Stimulated activated memory B cell treated with anti-CD40 and anti-IgM and Interleukin-4, amounts not matched to agents 10 μg/mL and 1 μg/mL and 100 μg/mL, for 72 hours (primary cell): ENCODE measurements at regions not wholly inside any gene's neighbourhood (a gene's known extent, or its start where the extent isn't known, plus 50 kb on each side); places are given as distances from the start of the nearest gene placed in this dataset.

Source experiments
- ATAC-seq: fragments of 150-1000 bp; cut with Tn5 transposase; 2 replicates; pipeline ENCODE4 v1.10.0; 2021
- H3K27ac Mint-ChIP-seq: one replicate; pipeline ENCODE4 v1.8.0; 2022; ENCODE audit warnings: mild to moderate bottlenecking, mixed read lengths
- H3K27me3 Mint-ChIP-seq: one replicate; pipeline ENCODE4 v1.8.0; 2022; ENCODE audit warnings: mixed read lengths
- H3K36me3 Mint-ChIP-seq: one replicate; pipeline ENCODE4 v1.8.0; 2022; ENCODE audit warnings: mixed read lengths
- H3K4me1 Mint-ChIP-seq: one replicate; pipeline ENCODE4 v1.8.0; 2022; ENCODE audit warnings: mixed read lengths
- H3K4me3 Mint-ChIP-seq: one replicate; pipeline ENCODE4 v1.8.0; 2022; ENCODE audit warnings: mild to moderate bottlenecking, moderate library complexity, mixed read lengths
- H3K9me3 Mint-ChIP-seq: one replicate; pipeline ENCODE4 v1.8.0; 2022; ENCODE audit warnings: mixed read lengths

- Mint-ChIP-seq H3K36me3 (no peaks in the 10 kb centered on the region), H3K27me3 (no peaks in the 10 kb centered on the region), H3K27ac (no peak overlapping the region), H3K4me3 (no peak overlapping the region), H3K9me3 (no peaks in the 10 kb centered on the region), H3K4me1 (no peaks in the 10 kb centered on the region)
- ATAC-seq = no peak
These were observed 920.7 kb upstream of the NR2F2 start for GRCh38 chr15:95409626-95410310.

DNA sequence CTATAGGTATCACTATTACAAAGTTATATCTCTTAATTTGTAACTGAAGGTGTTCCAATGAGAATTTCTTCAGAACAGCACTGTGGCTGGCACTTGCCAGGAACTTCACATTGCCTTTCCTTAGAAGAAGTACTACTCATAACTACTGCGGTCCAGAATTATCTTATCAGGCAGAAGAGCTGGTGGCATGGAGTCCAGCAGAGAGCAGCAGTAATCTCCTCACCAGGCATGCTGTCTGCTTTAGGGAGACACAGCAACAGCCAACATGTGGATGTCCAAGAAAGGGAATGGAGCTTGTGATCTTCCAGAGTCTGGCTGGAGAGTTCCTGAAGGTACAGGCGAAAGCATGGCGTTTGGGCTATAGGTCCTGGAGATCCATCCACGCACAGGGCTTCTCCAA, 919.7 kb upstream of the NR2F2 start:
- Mint-ChIP-seq H3K36me3 (no peaks in the 10 kb centered on the region), H3K27me3 (no peaks in the 10 kb centered on the region), H3K4me1 (no peaks in the 10 kb centered on the region), H3K27ac (no peak overlapping the region), H3K4me3 (no peak overlapping the region), H3K9me3 (no peaks in the 10 kb centered on the region)
- no peak for ATAC-seq

DNA sequence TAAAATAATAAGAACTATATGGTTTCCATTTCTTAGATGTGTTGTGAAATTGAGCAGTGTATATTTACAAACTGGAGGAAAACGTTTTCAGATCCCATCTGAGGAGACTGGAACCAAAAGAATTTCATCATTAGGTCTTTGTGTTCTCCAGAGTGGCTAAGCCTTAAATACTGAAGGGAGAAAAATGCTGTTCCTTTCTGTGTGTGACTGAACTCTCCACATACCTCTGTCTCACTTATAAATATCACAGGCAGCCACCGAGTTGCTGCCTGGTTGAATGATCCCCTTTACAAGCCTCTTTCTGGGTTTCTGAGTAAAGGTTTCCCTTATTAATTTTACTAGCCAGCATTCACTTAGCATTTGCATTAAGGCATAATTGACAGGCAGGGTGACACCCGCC, 913.9 kb upstream of the NR2F2 start:
- no peak overlapping the region for H3K27ac Mint-ChIP-seq
- H3K36me3 Mint-ChIP-seq = no peaks in the 10 kb centered on the region
- H3K9me3 Mint-ChIP-seq = peaks cover 4% of the 10 kb centered on the region
- no peak for ATAC-seq
- no peaks in the 10 kb centered on the region for H3K4me1 Mint-ChIP-seq
- no peak overlapping the region for H3K4me3 Mint-ChIP-seq
- H3K27me3 Mint-ChIP-seq = no peaks in the 10 kb centered on the region

DNA sequence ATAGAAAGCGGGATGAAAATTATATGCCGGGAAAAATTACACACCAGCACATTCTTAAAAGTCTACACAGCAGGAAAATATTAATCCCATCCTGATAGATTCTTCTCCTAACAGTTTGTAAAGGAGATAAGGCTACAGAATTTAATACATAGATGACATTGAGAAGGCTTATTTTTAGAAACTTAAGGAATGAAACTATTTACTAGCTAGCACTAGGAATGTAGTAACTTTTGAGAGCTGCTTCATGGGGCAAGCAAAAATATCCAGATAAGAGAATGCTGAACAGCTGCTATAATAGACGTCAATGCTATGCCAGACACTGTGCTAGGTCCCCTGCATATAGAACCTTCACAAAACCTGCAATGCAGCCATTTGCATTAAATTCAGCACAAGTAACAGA, 912.7 kb upstream of the NR2F2 start:
- Mint-ChIP-seq H3K9me3 (peaks cover 4% of the 10 kb centered on the region), H3K36me3 (no peaks in the 10 kb centered on the region), H3K27me3 (no peaks in the 10 kb centered on the region), H3K27ac (no peak overlapping the region), H3K4me1 (no peaks in the 10 kb centered on the region), H3K4me3 (no peak overlapping the region)
- no peak for ATAC-seq

DNA sequence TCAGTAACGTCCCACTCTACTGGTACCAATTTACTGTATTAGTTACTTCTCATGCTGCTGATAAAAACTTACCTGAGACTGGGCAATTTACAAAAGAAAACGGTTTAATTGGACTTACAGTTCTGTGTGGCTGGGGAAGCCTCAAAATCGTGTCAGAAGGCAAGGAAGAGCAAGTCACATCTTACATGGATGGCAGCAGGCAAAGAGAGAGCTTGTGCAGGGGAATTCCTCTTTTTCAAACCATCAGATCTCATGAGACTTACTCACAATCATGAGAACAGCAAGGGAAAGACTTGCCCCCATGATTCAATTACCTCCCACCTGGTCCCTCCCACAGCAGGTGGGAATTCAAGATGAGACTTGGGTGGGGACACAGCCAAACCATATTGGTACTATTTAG, 908.2 kb upstream of the NR2F2 start:
- H3K27me3 Mint-ChIP-seq = no peaks in the 10 kb centered on the region
- no peak overlapping the region for H3K27ac Mint-ChIP-seq
- H3K9me3 Mint-ChIP-seq = peaks cover 11% of the 10 kb centered on the region
- no peak overlapping the region for H3K4me3 Mint-ChIP-seq
- no peak for ATAC-seq
- H3K4me1 Mint-ChIP-seq = no peaks in the 10 kb centered on the region
- no peaks in the 10 kb centered on the region for H3K36me3 Mint-ChIP-seq

GRCh38 chr15:95425859-95426258, 904.6 kb upstream of the NR2F2 start:
- no peak overlapping the region for H3K27ac Mint-ChIP-seq
- no peaks in the 10 kb centered on the region for H3K4me1 Mint-ChIP-seq
- no peaks in the 10 kb centered on the region for H3K27me3 Mint-ChIP-seq
- H3K36me3 Mint-ChIP-seq = no peaks in the 10 kb centered on the region
- no peak for ATAC-seq
- no peak overlapping the region for H3K4me3 Mint-ChIP-seq
- peaks cover 12% of the 10 kb centered on the region for H3K9me3 Mint-ChIP-seq

- ATAC-seq = no peak
- Mint-ChIP-seq H3K9me3 (peaks cover 8% of the 10 kb centered on the region), H3K4me1 (no peaks in the 10 kb centered on the region), H3K27me3 (no peaks in the 10 kb centered on the region), H3K27ac (no peak overlapping the region), H3K36me3 (no peaks in the 10 kb centered on the region), H3K4me3 (no peak overlapping the region)
These were observed 901.2 kb upstream of the NR2F2 start for GRCh38 chr15:95429345-95429744.

- Mint-ChIP-seq H3K36me3 (no peaks in the 10 kb centered on the region), H3K4me1 (no peaks in the 10 kb centered on the region), H3K27me3 (no peaks in the 10 kb centered on the region), H3K27ac (no peak overlapping the region), H3K9me3 (peaks cover 9% of the 10 kb centered on the region), H3K4me3 (no peak overlapping the region)
- no peak for ATAC-seq
These were observed 899.0 kb upstream of the NR2F2 start for GRCh38 chr15:95431518-95431917.

GRCh38 chr15:95432878-95433405, 897.6 kb upstream of the NR2F2 start:
- H3K4me1 Mint-ChIP-seq = no peaks in the 10 kb centered on the region
- H3K27me3 Mint-ChIP-seq = no peaks in the 10 kb centered on the region
- no peak overlapping the region for H3K4me3 Mint-ChIP-seq
- no peak for ATAC-seq
- H3K36me3 Mint-ChIP-seq = no peaks in the 10 kb centered on the region
- H3K27ac Mint-ChIP-seq = no peak overlapping the region
- peaks cover 6% of the 10 kb centered on the region for H3K9me3 Mint-ChIP-seq

DNA sequence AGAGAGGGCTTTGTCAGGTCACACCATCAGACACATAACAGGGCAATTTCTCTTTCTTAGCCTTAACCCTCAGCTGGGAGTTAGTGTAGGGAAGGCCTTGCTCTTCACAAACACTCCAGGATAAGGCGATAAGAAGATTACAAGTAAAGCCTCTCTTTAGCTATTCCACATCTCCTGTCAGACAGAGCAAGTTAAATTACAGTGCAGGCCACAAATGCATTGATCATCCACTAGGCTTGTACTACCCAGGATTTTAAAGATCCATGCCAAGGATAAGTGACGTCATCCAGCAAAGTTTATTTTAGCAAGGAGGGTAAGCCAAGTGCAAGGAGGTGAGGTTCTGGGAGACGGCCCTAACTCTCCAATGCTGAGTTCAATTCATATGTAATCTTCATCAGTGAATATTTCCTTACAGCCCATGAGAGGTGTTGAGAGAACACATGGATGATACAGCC, 890.6 kb upstream of the NR2F2 start:
- Mint-ChIP-seq H3K27me3 (no peaks in the 10 kb centered on the region), H3K36me3 (no peaks in the 10 kb centered on the region), H3K4me3 (no peak overlapping the region), H3K9me3 (peaks cover 6% of the 10 kb centered on the region), H3K27ac (no peak overlapping the region), H3K4me1 (no peaks in the 10 kb centered on the region)
- ATAC-seq = no peak

- Mint-ChIP-seq H3K27ac (no peak overlapping the region), H3K4me1 (no peaks in the 10 kb centered on the region), H3K27me3 (no peaks in the 10 kb centered on the region), H3K36me3 (no peaks in the 10 kb centered on the region), H3K9me3 (peaks cover 6% of the 10 kb centered on the region), H3K4me3 (no peak overlapping the region)
- ATAC-seq = no peak
These were observed 889.8 kb upstream of the NR2F2 start for GRCh38 chr15:95440712-95441111.

GRCh38 chr15:95442107-95442719, 888.3 kb upstream of the NR2F2 start:
- no peak for ATAC-seq
- Mint-ChIP-seq H3K27me3 (no peaks in the 10 kb centered on the region), H3K36me3 (no peaks in the 10 kb centered on the region), H3K9me3 (peaks cover 7% of the 10 kb centered on the region), H3K27ac (no peak overlapping the region), H3K4me1 (no peaks in the 10 kb centered on the region), H3K4me3 (no peak overlapping the region)

DNA sequence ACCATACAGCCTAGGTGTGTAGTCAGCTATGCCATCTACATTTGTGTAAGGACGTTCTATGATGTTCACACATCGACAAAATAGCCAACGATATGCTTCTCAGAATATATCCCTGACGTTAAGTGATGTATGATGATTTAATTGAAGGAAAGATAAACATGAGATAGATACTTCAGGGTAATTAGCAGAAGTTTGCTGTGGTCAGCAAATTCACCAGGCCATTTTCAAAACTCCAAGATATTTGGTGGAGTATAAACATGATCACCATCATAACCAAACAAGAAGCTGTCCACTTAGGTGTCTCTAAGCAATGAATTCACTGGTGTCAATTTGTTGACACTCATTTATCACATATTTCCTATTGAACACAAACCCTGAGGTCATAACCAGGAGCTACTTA, 885.6 kb upstream of the NR2F2 start:
- peaks cover 2% of the 10 kb centered on the region for H3K9me3 Mint-ChIP-seq
- no peak overlapping the region for H3K27ac Mint-ChIP-seq
- no peaks in the 10 kb centered on the region for H3K36me3 Mint-ChIP-seq
- no peak for ATAC-seq
- H3K4me3 Mint-ChIP-seq = no peak overlapping the region
- H3K4me1 Mint-ChIP-seq = no peaks in the 10 kb centered on the region
- no peaks in the 10 kb centered on the region for H3K27me3 Mint-ChIP-seq

- H3K36me3 Mint-ChIP-seq = no peaks in the 10 kb centered on the region
- H3K27me3 Mint-ChIP-seq = no peaks in the 10 kb centered on the region
- H3K4me1 Mint-ChIP-seq = no peaks in the 10 kb centered on the region
- no peak overlapping the region for H3K27ac Mint-ChIP-seq
- peaks cover 2% of the 10 kb centered on the region for H3K9me3 Mint-ChIP-seq
- ATAC-seq = no peak
- no peak overlapping the region for H3K4me3 Mint-ChIP-seq
These were observed 883.6 kb upstream of the NR2F2 start for GRCh38 chr15:95446854-95447253.

GRCh38 chr15:95447486-95447885, 883.0 kb upstream of the NR2F2 start:
- no peak overlapping the region for H3K27ac Mint-ChIP-seq
- no peak for ATAC-seq
- H3K4me1 Mint-ChIP-seq = no peaks in the 10 kb centered on the region
- no peak overlapping the region for H3K4me3 Mint-ChIP-seq
- H3K27me3 Mint-ChIP-seq = no peaks in the 10 kb centered on the region
- H3K36me3 Mint-ChIP-seq = no peaks in the 10 kb centered on the region
- peaks cover 2% of the 10 kb centered on the region for H3K9me3 Mint-ChIP-seq

- H3K36me3 Mint-ChIP-seq = no peaks in the 10 kb centered on the region
- H3K27ac Mint-ChIP-seq = no peak overlapping the region
- no peak overlapping the region for H3K4me3 Mint-ChIP-seq
- peaks cover 2% of the 10 kb centered on the region for H3K9me3 Mint-ChIP-seq
- H3K4me1 Mint-ChIP-seq = no peaks in the 10 kb centered on the region
- ATAC-seq = no peak
- no peaks in the 10 kb centered on the region for H3K27me3 Mint-ChIP-seq
These were observed 881.8 kb upstream of the NR2F2 start for GRCh38 chr15:95448531-95449229.
